ENCODE measurements at regions not wholly inside any gene's neighbourhood (a gene's known extent, or its start where the extent isn't known, plus 50 kb on each side); places are given as distances from the start of the nearest gene placed in this dataset.
"Not testable (repeated sequence)": the region's sequence is repeated elsewhere in the genome, so short reads cannot be mapped to it uniquely, and the experiment has no call there.

- no peak for DNase-seq
Observed at GRCh38 chr14:41549821-41550607, 56.7 kb upstream of the LRFN5 start.

GRCh38 chr14:41549282-41549681 lies 57.4 kb upstream of the LRFN5 start:
- DNase-seq = no peak

GRCh38 chr14:41548666-41549065 lies 58.0 kb upstream of the LRFN5 start:
- DNase-seq = no peak

GRCh38 chr14:41541333-41541732 lies 65.3 kb upstream of the LRFN5 start:
- no peak for DNase-seq

GRCh38 chr14:41532255-41532654 lies 74.4 kb upstream of the LRFN5 start:
- DNase-seq = no peak

- DNase-seq = no peak
Observed at GRCh38 chr14:41521891-41522290, 84.8 kb upstream of the LRFN5 start.

GRCh38 chr14:41518030-41518429 lies 88.6 kb upstream of the LRFN5 start:
- not testable (repeated sequence) for DNase-seq

GRCh38 chr14:41506552-41506951 lies 100.1 kb upstream of the LRFN5 start:
- no peak for DNase-seq

GRCh38 chr14:41505491-41505890 lies 101.2 kb upstream of the LRFN5 start:
- DNase-seq = no peak

GRCh38 chr14:41498959-41499358 lies 107.7 kb upstream of the LRFN5 start:
- DNase-seq = no peak

GRCh38 chr14:41490323-41490722 lies 116.4 kb upstream of the LRFN5 start:
- no peak for DNase-seq

- no peak for DNase-seq
Observed at GRCh38 chr14:41489315-41489972, 117.2 kb upstream of the LRFN5 start.

- no peak for DNase-seq
Observed at GRCh38 chr14:41488401-41488800, 118.3 kb upstream of the LRFN5 start.

- no peak for DNase-seq
Observed at GRCh38 chr14:41482861-41483260, 123.8 kb upstream of the LRFN5 start.

GRCh38 chr14:41476526-41476925 lies 130.2 kb upstream of the LRFN5 start:
- DNase-seq = no peak

GRCh38 chr14:41461380-41461779 lies 145.3 kb upstream of the LRFN5 start:
- DNase-seq = no peak

GRCh38 chr14:41457393-41457792 lies 149.3 kb upstream of the LRFN5 start:
- DNase-seq = no peak

GRCh38 chr14:41449066-41449465 lies 157.6 kb upstream of the LRFN5 start:
- no peak for DNase-seq

GRCh38 chr14:41446008-41446407 lies 160.7 kb upstream of the LRFN5 start:
- DNase-seq = no peak

- DNase-seq = no peak
Observed at GRCh38 chr14:41423503-41423902, 183.2 kb upstream of the LRFN5 start.

GRCh38 chr14:41421308-41421707 lies 185.4 kb upstream of the LRFN5 start:
- not testable (repeated sequence) for DNase-seq

- DNase-seq = no peak
Observed at GRCh38 chr14:41419709-41420108, 187.0 kb upstream of the LRFN5 start.

- no peak for DNase-seq
Observed at GRCh38 chr14:41418851-41419250, 187.8 kb upstream of the LRFN5 start.

- DNase-seq = no peak
Observed at GRCh38 chr14:41409806-41410205, 196.9 kb upstream of the LRFN5 start.

- no peak for DNase-seq
Observed at GRCh38 chr14:41404126-41404525, 202.6 kb upstream of the LRFN5 start.
